SK-N-MC (cell line): ENCODE measurements at regions not wholly inside any gene's neighbourhood (a gene's known extent, or its start where the extent isn't known, plus 50 kb on each side); places are given as distances from the start of the nearest gene placed in this dataset.

ENCODE experiments used
- DNase-seq: peaks from one replicate; pipeline ENCODE4 v3.0.0-alpha.2; 2011; ENCODE audit warnings: low read depth, low spot score
- H3K27ac ChIP-seq: fragments of 200-600 bp; sonication (generic); 2 replicates; pipeline ENCODE4 v1.5.1; 2016; ENCODE audit warnings: mixed run types
- H3K36me3 ChIP-seq: fragments of 200-600 bp; sonication (generic); 2 replicates; pipeline ENCODE4 v1.6.1; 2017; ENCODE audit warnings: antibody characterized with exemption, low read length, mixed read lengths; ENCODE audit not compliant: insufficient read depth
- H3K4me3 ChIP-seq: fragments of 200-600 bp; sonication (generic); 2 replicates; pipeline ENCODE4 v1.5.1; 2016
- H3K9ac ChIP-seq: fragments of 200-600 bp; sonication (generic); 2 replicates; pipeline ENCODE4 v1.8.0; 2017; ENCODE audit warnings: mixed run types, mixed read lengths; ENCODE audit not compliant: insufficient read length
- H3K9me3 ChIP-seq: fragments of 200-600 bp; sonication (generic); 2 replicates; pipeline ENCODE4 v1.6.1; 2017; ENCODE audit warnings: low read depth, mild to moderate bottlenecking, antibody characterized with exemption, low read length, moderate library complexity, mixed read lengths
- EZH2 ChIP-seq: fragments of 200-600 bp; sonication (generic); IDR thresholded peaks from one replicate; pipeline ENCODE4 v1.6.1; 2017; ENCODE audit warnings: antibody characterized with exemption
- FOXP2 ChIP-seq: optimal IDR thresholded peaks from 2 replicates; pipeline ENCODE3; 2011; ENCODE audit warnings: mild to moderate bottlenecking, moderate library complexity; ENCODE audit not compliant: insufficient read depth; ENCODE audit errors: extremely low read length, control extremely low read depth
- POLR2AphosphoS5 ChIP-seq: IDR thresholded peaks from 2 replicates; pipeline ENCODE4 v1.6.1; 2012; ENCODE audit warnings: mild to moderate bottlenecking, low read depth, low read length, borderline replicate concordance

GRCh38 chr11:115999437-115999836, 495.2 kb upstream of the CADM1 start:
- H3K36me3 ChIP-seq, result no peaks in the 10 kb centered on the region
- TF ChIP-seq FOXP2 (no peak), EZH2 (no peak), POLR2AphosphoS5 (no peak)
- no peak overlapping the region for H3K27ac ChIP-seq
- no peak overlapping the region for H3K9ac ChIP-seq
- H3K9me3 ChIP-seq, result no peaks in the 10 kb centered on the region
- no peak overlapping the region for H3K4me3 ChIP-seq
- no peak for DNase-seq

- no peak overlapping the region for H3K4me3 ChIP-seq
- no peak overlapping the region for H3K9ac ChIP-seq
- no peaks in the 10 kb centered on the region for H3K9me3 ChIP-seq
- H3K36me3 ChIP-seq, result no peaks in the 10 kb centered on the region
- no peak overlapping the region for H3K27ac ChIP-seq
- DNase-seq, result no peak
- TF ChIP-seq POLR2AphosphoS5, result no peak
- no peak for TF ChIP-seq FOXP2
- TF ChIP-seq EZH2, result no peak
Observed at GRCh38 chr11:115996808-115997188, 492.6 kb upstream of the CADM1 start.

DNA sequence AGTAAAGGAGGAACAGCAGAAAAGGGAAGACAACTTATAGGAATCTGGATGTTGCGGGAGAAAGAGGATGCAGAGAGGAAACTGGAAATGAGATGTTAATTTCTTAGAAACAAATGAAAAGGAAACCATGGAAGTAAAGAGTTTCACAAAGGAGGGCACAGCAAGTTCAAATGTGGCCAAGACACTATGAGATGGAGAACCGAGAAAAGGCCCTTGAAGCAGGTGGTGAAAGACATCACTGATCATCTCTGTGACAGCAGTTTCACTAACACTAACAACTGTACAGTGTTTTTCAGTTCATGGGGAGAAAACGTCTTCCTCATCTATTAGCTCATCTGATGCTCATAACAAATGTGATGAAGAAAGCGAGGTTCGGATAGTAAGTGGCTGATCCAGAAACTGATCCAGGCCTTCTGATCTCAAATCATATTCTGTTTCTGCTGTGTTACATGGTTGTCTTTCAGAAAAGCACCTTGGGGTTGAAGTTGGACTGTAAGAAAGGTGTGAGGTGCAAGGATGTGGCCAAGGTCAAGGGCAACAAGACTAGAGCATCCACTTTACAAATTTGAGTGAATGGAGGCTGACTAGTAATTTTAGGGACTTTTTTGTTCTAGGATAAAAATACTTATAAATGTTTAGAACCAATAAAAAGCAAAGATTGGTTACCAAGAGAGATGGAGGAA, 492.1 kb upstream of the CADM1 start:
- Histone ChIP-seq H3K36me3 (no peaks in the 10 kb centered on the region), H3K9ac (no peak overlapping the region), H3K27ac (no peak overlapping the region), H3K4me3 (no peak overlapping the region), H3K9me3 (no peaks in the 10 kb centered on the region)
- TF ChIP-seq POLR2AphosphoS5, result no peak
- no peak for TF ChIP-seq EZH2
- TF ChIP-seq FOXP2, result no peak
- DNase-seq, result no peak

DNA sequence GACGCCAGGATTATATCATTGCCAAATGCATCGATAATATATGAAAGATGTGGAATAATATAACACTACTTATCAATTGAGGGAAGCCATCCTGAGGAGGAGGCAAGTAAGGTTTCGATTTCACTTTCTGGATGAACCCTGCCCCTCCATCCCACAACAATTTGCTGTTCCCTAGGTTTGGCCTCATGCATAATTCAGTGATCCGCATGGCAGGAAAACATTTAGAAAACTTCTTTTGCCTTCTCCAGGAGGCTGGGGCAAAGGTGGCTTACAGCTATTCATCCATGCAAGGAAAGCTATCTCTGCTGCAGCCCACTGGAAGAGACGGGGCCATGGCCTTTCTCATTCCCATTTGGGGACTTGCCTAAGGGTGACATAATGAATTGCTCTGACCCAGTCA, 489.4 kb upstream of the CADM1 start:
- no peak for DNase-seq
- H3K4me3 ChIP-seq, result no peak overlapping the region
- no peak overlapping the region for H3K9ac ChIP-seq
- no peak for TF ChIP-seq POLR2AphosphoS5
- no peak for TF ChIP-seq FOXP2
- TF ChIP-seq EZH2, result no peak
- H3K36me3 ChIP-seq, result no peaks in the 10 kb centered on the region
- no peak overlapping the region for H3K27ac ChIP-seq
- no peaks in the 10 kb centered on the region for H3K9me3 ChIP-seq

DNA sequence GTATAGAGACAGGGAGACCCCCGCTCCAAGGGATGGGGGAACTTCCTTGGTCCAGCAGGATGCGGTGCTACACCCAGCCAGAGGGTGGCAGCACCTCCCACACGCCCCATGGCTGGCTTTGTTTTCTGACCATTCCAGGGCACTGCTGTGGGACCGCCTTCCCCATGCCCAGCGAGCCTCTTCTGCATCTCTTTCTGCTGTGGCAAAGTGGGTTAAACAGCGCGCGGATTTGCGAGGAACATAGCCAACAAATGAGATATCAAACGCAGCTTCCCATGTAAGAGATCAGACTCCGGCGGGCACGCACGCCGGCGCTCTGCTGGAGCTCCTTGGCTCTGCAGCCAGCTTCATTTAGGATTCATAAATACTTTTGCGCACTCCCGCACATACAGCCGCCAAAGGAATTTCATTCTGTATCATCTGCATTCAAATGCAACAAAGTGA, 485.8 kb upstream of the CADM1 start:
- no peak for DNase-seq
- TF ChIP-seq EZH2, result no peak
- TF ChIP-seq FOXP2, result no peak
- TF ChIP-seq POLR2AphosphoS5, result no peak
- H3K4me3 ChIP-seq, result no peak overlapping the region
- no peak overlapping the region for H3K9ac ChIP-seq
- no peaks in the 10 kb centered on the region for H3K36me3 ChIP-seq
- H3K27ac ChIP-seq, result no peak overlapping the region
- no peaks in the 10 kb centered on the region for H3K9me3 ChIP-seq

- TF ChIP-seq FOXP2 (no peak), EZH2 (no peak), POLR2AphosphoS5 (no peak)
- H3K9me3 ChIP-seq, result no peaks in the 10 kb centered on the region
- H3K36me3 ChIP-seq, result no peaks in the 10 kb centered on the region
- no peak overlapping the region for H3K27ac ChIP-seq
- H3K9ac ChIP-seq, result no peak overlapping the region
- no peak for DNase-seq
- no peak overlapping the region for H3K4me3 ChIP-seq
Observed at GRCh38 chr11:115985896-115986295, 481.7 kb upstream of the CADM1 start.

DNA sequence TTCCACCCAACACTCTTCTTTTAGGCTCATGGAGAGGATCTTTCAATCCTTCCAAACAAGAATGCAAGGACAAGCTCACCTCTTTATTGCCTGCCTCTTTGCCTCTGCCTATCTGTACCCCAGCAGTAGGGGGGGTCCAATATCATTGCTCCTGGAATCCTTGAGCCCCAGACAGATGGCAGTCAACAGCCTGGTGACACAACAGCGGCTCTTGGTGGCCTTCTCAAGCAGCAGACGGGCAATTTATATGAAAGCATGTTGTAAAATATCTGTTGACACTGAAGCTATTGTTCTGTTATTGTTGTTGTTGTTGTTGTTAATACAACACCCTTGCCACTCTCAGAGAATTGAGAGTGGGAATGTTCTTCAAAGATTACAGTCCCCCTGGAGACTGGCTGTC, 480.0 kb upstream of the CADM1 start:
- no peak for DNase-seq
- no peak overlapping the region for H3K4me3 ChIP-seq
- no peaks in the 10 kb centered on the region for H3K36me3 ChIP-seq
- TF ChIP-seq EZH2 (no peak), POLR2AphosphoS5 (no peak), FOXP2 (no peak)
- no peak overlapping the region for H3K27ac ChIP-seq
- no peaks in the 10 kb centered on the region for H3K9me3 ChIP-seq
- H3K9ac ChIP-seq, result no peak overlapping the region

DNA sequence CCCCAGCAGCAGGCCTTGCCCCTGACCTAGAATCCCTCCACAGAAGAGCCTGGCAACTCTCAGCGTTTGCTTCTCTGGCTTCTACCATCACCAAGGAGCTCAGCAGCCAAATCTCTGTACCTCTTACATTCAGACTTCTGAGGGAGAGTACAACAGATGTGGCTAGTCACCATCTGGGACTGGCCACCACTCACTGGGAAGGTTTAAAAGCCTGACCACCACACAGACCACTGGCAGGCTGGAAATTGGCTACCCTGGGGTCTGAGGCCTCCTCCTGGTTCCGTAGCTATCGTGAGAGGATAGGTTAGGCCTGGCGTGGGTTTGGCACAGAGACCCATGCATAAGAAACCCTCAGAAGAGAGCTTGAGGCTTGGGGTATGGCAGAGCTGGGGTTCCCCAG, 478.5 kb upstream of the CADM1 start:
- Histone ChIP-seq H3K4me3 (no peak overlapping the region), H3K9me3 (no peaks in the 10 kb centered on the region), H3K36me3 (no peaks in the 10 kb centered on the region), H3K27ac (no peak overlapping the region), H3K9ac (no peak overlapping the region)
- TF ChIP-seq FOXP2 (no peak), POLR2AphosphoS5 (no peak), EZH2 (no peak)
- no peak for DNase-seq

- no peak for TF ChIP-seq POLR2AphosphoS5
- TF ChIP-seq EZH2, result no peak
- no peak for TF ChIP-seq FOXP2
- H3K9me3 ChIP-seq, result no peaks in the 10 kb centered on the region
- no peaks in the 10 kb centered on the region for H3K36me3 ChIP-seq
- no peak overlapping the region for H3K9ac ChIP-seq
- no peak for DNase-seq
- no peak overlapping the region for H3K27ac ChIP-seq
- H3K4me3 ChIP-seq, result no peak overlapping the region
Observed at GRCh38 chr11:115981814-115982471, 477.7 kb upstream of the CADM1 start.
